Upper lobe of left lung (tissue), 6 donors: ENCODE measurements at regions not wholly inside any gene's neighbourhood (a gene's known extent, or its start where the extent isn't known, plus 50 kb on each side); places are given as distances from the start of the nearest gene placed in this dataset.

Experiments
- ATAC-seq, 2 donors: fragments of 200-7000 bp; cut with Tn5 transposase; one replicate each; pipeline ENCODE4 v1.9.1; 2022; ENCODE audit warnings: mild to moderate bottlenecking in 2 of 2, moderate library complexity in 2 of 2; ENCODE audit not compliant: low FRiP score in 2 of 2
- DNase-seq, 2 donors: peaks; one replicate each; pipeline ENCODE4 v3.0.0-alpha.2; 2019 to 2020
- H3K27ac ChIP-seq, 4 donors: fragments of 200-600 bp; sonication (generic); one replicate each; pipeline ENCODE4 v1.5.1; 2016 to 2019
- H3K27me3 ChIP-seq, 4 donors: fragments of 200-600 bp; sonication (generic); one replicate each; pipeline ENCODE4 v1.5.1; 2017 to 2019
- H3K36me3 ChIP-seq, 4 donors: fragments of 200-600 bp; sonication (generic); one replicate each; pipeline ENCODE4 v1.5.1; 2016 to 2019
- H3K4me1 ChIP-seq, 4 donors: fragments of 200-600 bp; sonication (generic); one replicate each; pipeline ENCODE4 v1.5.1; 2018 to 2019
- H3K4me3 ChIP-seq, 4 donors: fragments of 200-600 bp; sonication (generic); one replicate each; pipeline ENCODE4 v1.5.1; 2017 to 2019; ENCODE audit warnings: mild to moderate bottlenecking in 2 of 4, moderate library complexity in 1 of 4
- H3K9me3 ChIP-seq, 4 donors: fragments of 200-600 bp; sonication (generic); one replicate each; pipeline ENCODE4 v1.5.1; 2018 to 2019
- CTCF ChIP-seq, 6 experiments: fragments of 450-650 bp in 4 of 6; fragments of 200-600 bp in 2 of 6; sonication (generic) in 2 of 6; IDR thresholded peaks; one replicate each; pipeline ENCODE4 v1.5.1; 2016 to 2019; ENCODE audit warnings: antibody characterized with exemption in 6 of 6
- EP300 ChIP-seq, 4 donors: sonication (generic); formaldehyde crosslinking; IDR thresholded peaks; one replicate each; pipeline ENCODE4 v1.5.1; 2017; ENCODE audit warnings: antibody characterized with exemption in 4 of 4, control low read depth in 2 of 4
- POLR2A ChIP-seq, 4 donors: fragments of 450-650 bp; IDR thresholded peaks; one replicate each; pipeline ENCODE4 v1.5.1; 2016 to 2017; ENCODE audit warnings: antibody characterized with exemption in 4 of 4, mild to moderate bottlenecking in 2 of 4
- POLR2AphosphoS5 ChIP-seq, 2 donors: sonication (generic); formaldehyde crosslinking; IDR thresholded peaks; one replicate each; pipeline ENCODE4 v1.5.1; 2017; ENCODE audit warnings: antibody characterized with exemption in 2 of 2
- WGBS, 2 donors: methylation state at CpG; one replicate each; pipeline ENCODE4 v1.1.5; 2017 to 2018; 5-methylcytosine and 5-hydroxymethylcytosine counted together
- donor health status: DM: no; HTN: no; CAD: no; lungs with moderate emphysema.
- donor health status: DM: no; HTN: yes; CAD: no; lungs with severe emphysema.

DNA sequence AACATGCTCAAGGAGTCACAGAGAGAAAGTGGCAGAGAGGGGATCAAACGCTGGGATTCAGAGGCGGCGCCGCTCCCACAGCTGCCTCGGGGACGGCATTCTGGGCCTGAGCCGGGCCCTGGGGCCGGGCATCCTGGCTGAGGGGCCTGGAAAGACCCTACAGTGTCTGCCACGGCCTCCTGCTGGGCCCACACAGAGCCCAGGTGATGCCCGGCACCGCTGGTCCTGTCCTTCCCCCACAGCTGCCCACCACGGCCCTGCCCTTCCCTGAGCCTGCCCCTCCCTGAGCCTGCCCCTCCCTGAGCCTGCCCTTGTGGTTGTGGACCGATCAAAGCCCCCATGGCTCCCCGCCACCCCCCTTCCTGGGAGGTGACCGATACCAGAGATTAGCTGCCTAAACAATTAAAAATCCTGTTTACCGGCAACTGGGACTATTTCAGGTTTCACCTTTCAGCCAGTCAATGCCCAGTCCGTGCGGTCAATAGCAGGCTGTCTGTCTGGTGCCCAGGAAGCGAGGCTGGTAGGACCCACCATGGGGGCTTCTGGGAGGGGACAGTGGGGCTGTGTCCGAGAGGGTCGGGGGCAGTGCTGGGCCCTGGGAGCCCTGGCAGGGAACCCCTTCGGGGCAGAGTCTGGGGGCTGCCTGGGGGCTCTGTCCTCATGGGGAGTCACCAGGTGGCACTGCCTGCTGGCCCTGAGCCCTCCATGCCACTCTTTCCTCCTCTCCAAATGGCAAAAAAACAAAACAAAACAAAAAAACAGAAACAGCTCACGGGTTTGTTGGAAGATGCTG is 55.4 kb upstream of the GATA5 start:
- DNase-seq (peak in 1 of 2 donors; percentile 65), ATAC-seq (no peak)
- no peak overlapping the region for H3K4me3 ChIP-seq
- no peaks in the 10 kb centered on the region for H3K36me3 ChIP-seq
- no peaks in the 10 kb centered on the region for H3K9me3 ChIP-seq
- TF ChIP-seq POLR2A (IDR thresholded peaks at IDR 0.05) (no peak), CTCF (IDR thresholded peaks at IDR 0.05) (no peak), POLR2AphosphoS5 (IDR thresholded peaks at IDR 0.05) (no peak), EP300 (IDR thresholded peaks at IDR 0.05) (no peak)
- H3K27me3 ChIP-seq = peaks cover 0 to 3% (median 0%) of the 10 kb centered on the region in 4 donors
- H3K27ac ChIP-seq = no peak overlapping the region
- H3K4me1 ChIP-seq = no peaks in the 10 kb centered on the region
- WGBS, 2 donors = 83 to 87% methylated on average over 16 to 23 of the region's 23 CpGs

DNA sequence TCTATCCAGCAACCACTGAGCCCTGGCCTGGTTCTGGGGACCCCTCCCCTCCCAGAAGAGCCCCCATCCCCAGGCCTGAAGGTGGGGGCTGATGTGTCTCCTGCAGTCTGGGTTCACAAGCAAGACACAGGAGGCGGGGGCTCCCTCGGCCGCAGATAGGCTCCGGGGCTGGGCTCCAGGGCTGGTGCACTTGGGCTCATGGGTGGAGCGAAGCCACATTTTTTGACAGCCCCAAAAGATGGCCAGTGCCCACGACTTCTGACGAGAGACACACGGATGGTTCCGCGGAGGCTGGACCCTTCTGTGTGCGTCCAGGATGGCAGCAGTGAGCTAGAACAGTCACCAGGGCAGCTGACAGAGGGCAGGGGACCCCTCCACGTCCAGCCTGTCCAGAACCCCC is 57.1 kb upstream of the GATA5 start:
- peaks cover 0 to 3% (median 0%) of the 10 kb centered on the region in 4 donors for H3K27me3 ChIP-seq
- 84 to 90% methylated on average over 2 to 11 of the region's 12 CpGs for WGBS, 2 donors

GRCh38 chr20:62533591-62534495 is 58.0 kb upstream of the GATA5 start:
- WGBS, 2 donors = 52 to 60% methylated on average over 10 to 18 of the region's 19 CpGs
- peak in 1 of 2 donors; percentile 56 for DNase-seq
- H3K27ac ChIP-seq = no peak overlapping the region
- no peaks in the 10 kb centered on the region for H3K4me1 ChIP-seq
- H3K4me3 ChIP-seq = no peak overlapping the region
- peaks cover 0 to 7% (median 0%) of the 10 kb centered on the region in 4 donors for H3K27me3 ChIP-seq
- TF ChIP-seq POLR2A (IDR thresholded peaks at IDR 0.05) (no peak), POLR2AphosphoS5 (IDR thresholded peaks at IDR 0.05) (no peak), EP300 (IDR thresholded peaks at IDR 0.05) (no peak), CTCF (IDR thresholded peaks at IDR 0.05) (no peak)
- H3K36me3 ChIP-seq = no peaks in the 10 kb centered on the region
- no peak for ATAC-seq
- no peaks in the 10 kb centered on the region for H3K9me3 ChIP-seq

More for the DNA sequence above, 57.1 kb upstream of the GATA5 start:
- ATAC-seq (no peak), DNase-seq (peak in 1 of 2 donors; percentile 65)
- Histone ChIP-seq H3K27ac (no peak overlapping the region), H3K4me1 (no peaks in the 10 kb centered on the region), H3K4me3 (no peak overlapping the region), H3K36me3 (no peaks in the 10 kb centered on the region), H3K9me3 (no peaks in the 10 kb centered on the region)
- TF ChIP-seq EP300 (IDR thresholded peaks at IDR 0.05) = no peak
- no peak for TF ChIP-seq CTCF (IDR thresholded peaks at IDR 0.05)
- TF ChIP-seq POLR2A (IDR thresholded peaks at IDR 0.05) = no peak
- TF ChIP-seq POLR2AphosphoS5 (IDR thresholded peaks at IDR 0.05) = no peak

GRCh38 chr20:62534526-62535221 is 58.9 kb upstream of the GATA5 start:
- DNase-seq (peak in 1 of 2 donors; percentile 64), ATAC-seq (no peak)
- Histone ChIP-seq H3K4me3 (no peak overlapping the region), H3K27me3 (peaks cover 0 to 7% (median 0%) of the 10 kb centered on the region in 4 donors), H3K27ac (no peak overlapping the region), H3K36me3 (no peaks in the 10 kb centered on the region), H3K9me3 (no peaks in the 10 kb centered on the region), H3K4me1 (no peaks in the 10 kb centered on the region)
- TF ChIP-seq POLR2AphosphoS5 (IDR thresholded peaks at IDR 0.05) (no peak), POLR2A (IDR thresholded peaks at IDR 0.05) (no peak), EP300 (IDR thresholded peaks at IDR 0.05) (no peak), CTCF (IDR thresholded peaks at IDR 0.05) (no peak)
- 70 to 72% methylated on average over 14 to 27 of the region's 29 CpGs for WGBS, 2 donors
